ENCODE measurements at regions not wholly inside any gene's neighbourhood (a gene's known extent, or its start where the extent isn't known, plus 50 kb on each side); places are given as distances from the start of the nearest gene placed in this dataset.

DNA sequence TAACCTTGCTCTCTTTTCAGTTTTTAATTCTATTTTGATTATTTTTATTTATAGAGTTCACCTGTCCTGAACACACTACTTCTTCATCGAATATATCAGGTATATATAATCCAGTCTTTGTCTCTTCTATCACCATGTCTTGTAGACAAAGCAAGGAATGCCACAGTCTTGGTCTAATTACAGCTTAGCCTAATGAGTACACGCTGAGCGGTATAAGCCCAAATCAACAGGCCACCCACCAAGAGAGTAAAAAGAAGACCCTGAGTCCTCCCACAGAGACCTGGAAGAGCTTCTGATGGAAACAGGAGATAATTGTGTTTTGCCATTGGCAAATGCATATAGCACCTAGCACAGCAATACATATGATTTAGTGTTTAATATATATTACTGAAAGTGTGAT is 68.7 kb upstream of the TCF21 start:
- CTCF ChIA-PET (ENCODE audit: partially characterized antibody): interaction anchor here (1.7 to 4.9 kb wide), 2 partner anchors 8 to 18 kb away, joined by 5 to 19 read pairs; no protein-coding TSS in a partner anchor
- no peaks in the 10 kb centered on the region for H3K9me3 ChIP-seq (ENCODE audit: insufficient read depth in 2 of 2, low read depth in 1 of 2, low read length in 1 of 2)
- H3K36me3 ChIP-seq (ENCODE audit: control insufficient read depth in 2 of 4, insufficient read depth in 4 of 4, low read length in 3 of 4): no peaks in the 10 kb centered on the region; a peak in 1 of 8 replicates
- FAIRE-seq: no peak
- no peak overlapping the region for H4K5ac ChIP-seq (ENCODE audit: insufficient read length, low read depth, low read length)
- peaks cover 0 to 2% (median 0%) of the 10 kb centered on the region in 4 experiments; a peak in 1 of 7 replicates for H3K4me1 ChIP-seq (replicated peaks in 1 of 4; ENCODE audit: control insufficient read depth in 3 of 4, insufficient read depth in 4 of 4, low read length in 3 of 4)
- no peak overlapping the region for H2AK5ac ChIP-seq (ENCODE audit: low read depth, low read length)
- no peak overlapping the region for H3K18ac ChIP-seq (ENCODE audit: extremely low read depth, low read length)
- no peak for DNase-seq (ENCODE audit: low read depth in 1 of 2, low spot score in 2 of 2)
- no peaks in the 10 kb centered on the region for H3K79me1 ChIP-seq (ENCODE audit: low read depth, low read length)
- H2BK120ac ChIP-seq (replicated peaks; ENCODE audit: low read depth, low read length): no peak overlapping the region
- no peaks in the 10 kb centered on the region for H3K27me3 ChIP-seq (replicated peaks in 1 of 4; ENCODE audit: control insufficient read depth in 3 of 4, extremely low read depth in 1 of 4, insufficient read depth in 3 of 4, low read length in 3 of 4)
- H4K91ac ChIP-seq (replicated peaks; ENCODE audit: insufficient read length, low read length): no peak overlapping the region
- no peak overlapping the region for H3K4me3 ChIP-seq (ENCODE audit: extremely low read depth in 1 of 4, insufficient read depth in 2 of 4, low read depth in 3 of 4, low read length in 4 of 4)
- no peak overlapping the region for H2BK20ac ChIP-seq (ENCODE audit: low read length)
- no peaks in the 10 kb centered on the region for H3K79me2 ChIP-seq (ENCODE audit: control insufficient read depth in 1 of 2, insufficient read depth in 2 of 2, low read length in 2 of 2)
- WGBS, 2 experiments (ENCODE audit: extremely low coverage in 1 of 2, insufficient coverage in 1 of 2, insufficient read length in 1 of 2, insufficient replicate concordance in 2 of 2, low coverage in 1 of 2, low lambda C conversion rate in 2 of 2, missing lambda C conversion rate in 1 of 2): 79% methylated on average over 3 of the region's 3 CpGs; no CpG with 5 or more reads in 1 of the 2 experiments
- no peak overlapping the region for H3K4me2 ChIP-seq (ENCODE audit: insufficient read depth in 1 of 2, low read depth in 2 of 2, low read length in 2 of 2)
- H3K23ac ChIP-seq (ENCODE audit: insufficient read length): no peak overlapping the region
- POLR2A ChIA-PET (ENCODE audit: partially characterized antibody): no interaction called here
- no peak overlapping the region for H3K14ac ChIP-seq (ENCODE audit: insufficient read length)
- H3K9ac ChIP-seq (replicated peaks in 1 of 4; ENCODE audit: extremely low read depth in 1 of 4, low read depth in 3 of 4, low read length in 3 of 4): no peak overlapping the region
- H4K8ac ChIP-seq (ENCODE audit: extremely low read depth, insufficient read depth, low read length): no peak overlapping the region
- H3K23me2 ChIP-seq (ENCODE audit: low read depth, low read length): no peaks in the 10 kb centered on the region; the same call in 1 of the 2 replicates
- H2BK12ac ChIP-seq (ENCODE audit: low read depth, low read length): no peak overlapping the region
- no peak overlapping the region for H3K56ac ChIP-seq (replicated peaks; ENCODE audit: insufficient read length, low read depth, low read length)
- H2BK15ac ChIP-seq (ENCODE audit: low read length): no peak overlapping the region
- no peak overlapping the region for H2BK5ac ChIP-seq (ENCODE audit: low read depth, low read length)
- no peak overlapping the region for H3K27ac ChIP-seq (ENCODE audit: low read depth, low read length)
- H2AFZ ChIP-seq (ENCODE audit: low read length): no peak overlapping the region
- no peak overlapping the region for H3K4ac ChIP-seq (replicated peaks; ENCODE audit: insufficient read length, low read depth, low read length)
- H4K20me1 ChIP-seq (replicated peaks in 1 of 2; ENCODE audit: control insufficient read depth in 1 of 2, insufficient read depth in 2 of 2, low read length in 2 of 2): no peaks in the 10 kb centered on the region
- no peak for TF ChIP-seq POLR2A (IDR thresholded peaks at IDR 0.05; ENCODE audit: control extremely low read depth in 1 of 2, low read depth in 2 of 2, low read length in 2 of 2)
- TF ChIP-seq ZNF274 (IDR thresholded peaks at IDR 0.05; ENCODE audit: borderline replicate concordance, extremely low read depth, low read length): no peak

Data from H1 (cell line).